Superior temporal gyrus (tissue), 1 donor: ENCODE measurements at regions not wholly inside any gene's neighbourhood (a gene's known extent, or its start where the extent isn't known, plus 50 kb on each side); places are given as distances from the start of the nearest gene placed in this dataset.
A peak's percentile ranks its signal among the peaks of the same experiment; 100 is the strongest.
"Not testable (repeated sequence)": the region's sequence is repeated elsewhere in the genome, so short reads cannot be mapped to it uniquely, and the experiment has no call there.

Experiments used
- DNase-seq: peaks from one replicate; pipeline ENCODE4 v3.0.0-alpha.2; 2016; ENCODE audit errors: extremely low spot score

DNA sequence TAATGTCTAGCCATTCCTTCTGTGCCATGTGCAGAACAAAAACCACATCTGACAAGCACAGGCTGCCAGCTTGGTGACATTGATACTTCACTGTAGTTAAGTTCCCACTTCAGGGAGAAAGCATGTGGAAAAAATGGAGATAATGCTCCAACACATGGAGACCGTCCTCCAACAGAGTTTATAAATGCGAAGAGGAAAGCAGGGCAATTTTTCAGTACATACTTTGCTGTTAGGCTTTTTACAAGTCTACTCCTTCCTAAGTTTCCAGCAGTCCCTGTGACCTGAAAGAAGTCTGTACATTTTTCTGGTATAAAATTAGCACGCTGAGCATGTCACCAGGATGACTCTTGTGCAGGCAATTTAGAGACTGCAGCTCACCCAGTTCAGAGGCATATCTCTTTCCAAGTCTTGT lies 766.9 kb upstream of the IGFBP7 start:
- no peak for DNase-seq

DNA sequence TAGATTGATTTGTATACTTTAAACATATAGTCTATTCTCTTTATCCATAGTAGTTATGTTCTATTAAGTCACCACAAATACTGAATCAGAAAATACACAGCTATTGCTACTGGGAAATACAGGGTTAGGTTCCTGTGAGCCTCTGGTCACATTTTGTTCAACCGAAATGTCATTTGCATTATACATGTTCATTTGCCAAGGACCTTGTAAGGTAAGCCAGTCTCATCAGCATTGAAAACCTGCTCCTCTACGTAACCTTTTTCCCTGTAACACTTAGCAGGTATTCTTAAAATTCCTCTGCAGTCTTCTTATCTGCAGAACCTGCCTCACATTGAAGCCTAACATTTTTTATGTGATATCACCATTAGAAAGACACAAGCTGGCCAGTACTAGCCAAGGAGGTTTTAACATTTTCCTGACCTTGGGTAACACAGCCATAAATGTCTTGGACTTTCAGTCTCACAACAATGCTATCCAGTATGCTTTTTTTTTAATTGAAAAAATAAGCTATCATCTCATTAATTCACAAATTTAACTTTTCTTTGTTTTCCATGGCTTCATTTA lies 765.7 kb upstream of the IGFBP7 start:
- no peak for DNase-seq

DNA sequence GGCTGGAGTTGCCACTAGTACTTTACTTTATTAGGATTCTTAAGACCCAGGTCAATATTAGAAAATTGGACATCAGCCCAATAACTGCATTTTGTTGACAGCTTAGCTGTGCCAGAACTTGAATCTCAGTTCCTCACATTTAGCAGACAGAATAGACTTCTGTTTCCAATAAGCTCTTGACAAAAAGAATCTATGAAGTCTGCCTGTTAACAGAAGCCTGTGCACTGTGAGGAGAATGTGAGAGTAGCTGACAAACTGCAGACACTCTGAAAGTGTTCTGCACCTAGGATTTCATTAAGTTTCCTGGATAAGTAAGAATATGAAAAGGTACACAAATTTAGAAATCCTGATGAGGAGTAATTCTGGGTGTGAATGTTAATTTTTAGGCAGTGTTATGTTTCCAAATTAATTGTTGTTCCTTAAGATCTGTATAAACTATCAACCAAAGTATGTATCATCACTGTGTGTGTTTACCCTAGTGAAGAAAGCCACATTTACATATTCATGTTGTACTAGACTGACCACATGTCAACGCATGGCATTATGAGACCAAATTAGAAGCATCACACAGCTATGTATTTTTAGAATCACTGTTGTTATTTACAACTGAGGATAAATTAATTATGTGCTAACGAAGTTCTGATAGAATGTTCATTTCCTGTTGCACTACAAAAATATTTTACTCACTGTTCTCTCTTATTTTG lies 756.4 kb upstream of the IGFBP7 start:
- no peak for DNase-seq

DNA sequence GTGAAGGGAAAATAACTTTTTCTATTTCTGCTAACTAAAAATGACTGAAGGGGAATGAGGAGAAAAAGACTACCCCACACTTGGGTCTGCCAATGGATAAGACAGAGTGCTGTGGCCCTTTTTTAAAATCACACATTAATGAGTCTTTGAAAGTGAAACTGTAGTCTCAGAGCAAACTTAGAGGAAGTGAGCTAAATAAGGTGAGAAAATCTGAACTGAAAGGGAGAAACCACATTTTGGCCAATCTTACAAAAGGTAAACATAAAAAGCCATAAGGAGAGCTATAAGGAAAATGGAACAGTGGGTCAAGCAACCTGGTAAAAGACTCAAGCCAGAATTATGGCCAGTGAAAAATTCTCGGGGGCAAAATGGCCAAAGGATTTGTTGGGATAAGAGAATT lies 755.1 kb upstream of the IGFBP7 start:
- no peak for DNase-seq

DNA sequence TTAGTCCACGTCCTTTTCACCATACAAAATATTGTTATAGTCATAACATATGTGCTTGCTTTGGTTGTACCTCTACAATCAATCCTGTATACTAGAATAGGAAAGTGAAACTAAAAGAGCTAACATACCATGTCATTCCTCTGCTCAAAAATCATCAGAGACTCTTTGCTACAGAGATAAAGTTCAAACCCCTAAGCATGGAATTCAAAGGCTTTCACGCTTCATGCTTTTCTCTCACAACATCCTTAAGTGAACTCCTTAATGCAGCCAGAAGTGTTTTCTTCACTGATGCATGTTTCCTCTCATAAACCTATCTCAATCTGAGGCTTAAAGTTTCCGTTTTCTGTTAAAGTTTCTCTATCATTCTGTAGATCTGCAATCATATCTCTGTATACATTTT lies 744.6 kb upstream of the IGFBP7 start:
- no peak for DNase-seq

DNA sequence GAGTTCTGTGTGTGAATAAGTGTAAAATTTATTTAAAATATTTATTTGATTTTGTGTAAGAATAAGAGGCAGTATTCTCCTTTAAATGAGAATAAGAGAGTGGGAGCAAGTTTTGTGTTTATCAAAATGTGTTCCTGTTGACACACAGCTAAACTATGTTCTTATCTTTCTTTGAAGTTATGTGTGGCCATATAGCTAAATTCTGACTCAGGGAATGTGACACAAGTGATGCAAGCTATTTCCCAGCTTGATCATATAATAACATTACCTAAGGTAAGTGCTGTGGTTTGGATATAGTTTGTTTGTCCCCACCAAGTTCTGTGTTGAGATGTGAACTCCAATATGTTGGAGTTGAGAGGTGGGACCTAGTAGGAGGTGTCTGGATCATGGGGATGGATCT lies 740.0 kb upstream of the IGFBP7 start:
- DNase-seq = no peak

DNA sequence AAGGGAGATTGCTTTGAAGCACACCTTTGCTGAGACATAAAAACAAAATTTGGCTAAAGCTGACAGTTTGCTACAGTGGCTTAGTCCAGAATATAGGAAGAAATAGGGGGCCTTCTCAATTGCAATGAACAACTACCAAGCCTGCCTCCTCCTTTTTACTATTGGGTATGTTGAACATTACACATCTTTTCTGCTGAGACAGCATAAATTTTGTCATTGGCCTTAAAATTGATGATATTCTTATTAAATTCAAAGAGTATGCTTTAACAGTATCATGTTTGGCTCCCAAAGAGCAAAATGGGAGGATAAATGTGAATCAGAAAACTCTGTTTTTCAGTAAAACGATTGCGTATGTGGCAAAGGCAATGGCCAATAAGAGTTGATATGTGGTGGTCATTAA lies 721.9 kb upstream of the IGFBP7 start:
- no peak for DNase-seq

DNA sequence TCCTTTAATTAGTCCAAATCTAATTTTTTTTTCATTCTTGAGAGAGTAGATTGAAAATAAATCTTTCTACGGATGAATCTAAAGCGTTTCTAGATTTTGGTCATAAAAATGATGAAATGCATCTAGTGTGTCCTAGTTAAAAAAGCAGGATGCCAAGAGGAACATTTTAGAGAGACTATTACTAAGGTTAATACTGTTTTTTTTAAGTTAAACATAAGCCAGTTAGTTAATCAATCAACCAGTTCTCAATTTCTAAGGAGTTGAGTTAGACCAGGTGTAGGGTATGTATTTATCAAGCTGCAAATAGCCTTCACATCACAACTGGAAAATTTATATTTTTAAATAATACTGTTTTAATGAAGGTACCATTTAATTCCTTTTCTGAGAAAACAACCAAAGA lies 679.5 kb upstream of the IGFBP7 start:
- no peak for DNase-seq

DNA sequence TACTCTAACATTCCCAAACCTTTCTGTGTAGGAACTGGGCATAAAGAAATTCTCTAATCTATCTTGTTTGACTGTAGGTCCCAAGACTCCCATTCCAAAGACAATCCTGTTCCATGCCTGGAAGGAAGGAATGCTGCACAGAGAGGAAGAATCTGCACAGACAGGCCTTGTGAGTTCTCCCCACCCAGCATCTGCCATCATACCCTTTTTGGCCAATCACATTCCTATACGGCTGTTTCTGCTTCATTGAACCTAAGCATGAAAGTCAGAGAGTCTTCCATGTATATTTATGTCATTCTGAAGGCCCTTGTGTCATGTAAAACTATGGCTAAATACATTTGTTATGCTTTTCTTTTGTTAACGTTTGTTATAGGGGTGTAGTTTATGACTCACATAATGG lies 667.7 kb upstream of the IGFBP7 start:
- DNase-seq = no peak

DNA sequence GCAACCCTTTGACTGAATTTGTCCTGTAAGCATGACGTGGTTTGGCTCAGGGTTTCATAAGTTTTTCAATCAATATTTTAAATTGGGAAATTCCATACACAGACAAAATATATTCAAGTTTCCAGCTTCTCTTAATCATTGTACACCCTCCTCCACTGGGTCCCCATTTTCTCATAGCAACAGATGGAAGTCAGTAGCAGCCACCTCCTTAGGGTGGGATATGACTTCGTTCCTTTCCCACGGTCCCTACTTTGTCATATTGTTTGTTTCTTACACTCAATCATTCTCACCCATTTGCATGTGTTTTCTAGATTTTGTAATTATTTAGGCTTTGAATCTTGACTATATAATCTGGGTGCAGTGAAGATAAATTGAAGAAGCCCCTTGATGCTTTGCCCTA lies 664.5 kb upstream of the IGFBP7 start:
- DNase-seq = no peak

DNA sequence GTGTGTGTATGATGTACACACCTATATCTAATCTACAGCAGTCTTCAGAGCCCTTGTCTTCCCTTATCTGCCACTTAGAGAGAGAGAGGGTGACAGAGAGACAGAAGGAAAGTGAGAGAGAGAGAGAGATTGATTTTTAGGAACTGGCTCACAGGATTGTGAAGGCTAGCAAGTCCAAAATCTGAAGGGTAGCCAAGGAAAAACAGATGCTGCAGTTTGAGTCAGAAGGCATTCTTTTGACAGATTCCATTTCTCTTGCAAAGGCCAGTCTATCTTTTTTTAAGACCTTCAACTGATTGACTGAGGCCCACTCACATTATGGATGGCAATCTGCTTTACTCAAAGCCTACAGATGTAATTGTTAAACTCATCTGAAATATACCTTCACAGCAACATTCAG lies 664.0 kb upstream of the IGFBP7 start:
- peak; percentile 20 for DNase-seq

DNA sequence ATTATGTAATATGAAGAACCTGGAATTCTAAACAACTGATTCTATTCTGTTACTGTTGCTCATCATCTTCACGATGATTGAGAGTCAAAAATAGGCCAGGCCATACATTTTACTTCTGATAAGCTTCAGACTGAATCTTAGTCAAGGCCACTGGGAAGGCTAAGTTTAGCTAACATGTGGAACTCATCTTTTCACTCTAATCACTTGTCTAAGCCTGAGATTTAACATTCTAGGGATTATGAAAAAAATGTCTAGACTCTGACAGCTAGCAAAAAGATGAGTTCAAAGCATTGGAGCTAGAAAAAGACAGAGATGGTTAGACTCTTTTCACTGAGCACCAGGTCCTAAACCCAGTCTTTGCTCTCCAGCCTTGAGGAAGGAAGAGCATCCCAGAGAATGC lies 656.2 kb upstream of the IGFBP7 start:
- no peak for DNase-seq

DNA sequence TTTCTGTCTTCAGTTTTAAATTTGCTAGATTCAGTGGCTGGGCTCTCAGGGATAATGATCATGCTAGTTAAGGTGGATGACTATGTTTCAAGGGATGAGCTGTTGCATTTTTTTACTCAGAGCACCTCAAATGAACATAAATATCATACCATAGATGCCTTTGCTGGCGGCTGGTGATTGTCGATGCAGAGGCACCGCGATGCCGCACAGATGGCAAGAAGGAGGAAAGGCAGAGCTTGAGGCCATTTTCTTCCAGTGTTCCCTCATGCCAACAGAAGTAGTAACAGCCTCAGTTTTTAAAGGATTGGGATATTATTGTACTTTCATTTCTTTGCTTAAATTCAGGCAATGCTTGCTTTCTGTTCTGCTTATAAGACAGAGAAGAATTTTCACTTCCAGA lies 654.7 kb upstream of the IGFBP7 start:
- peak; percentile 31 for DNase-seq

DNA sequence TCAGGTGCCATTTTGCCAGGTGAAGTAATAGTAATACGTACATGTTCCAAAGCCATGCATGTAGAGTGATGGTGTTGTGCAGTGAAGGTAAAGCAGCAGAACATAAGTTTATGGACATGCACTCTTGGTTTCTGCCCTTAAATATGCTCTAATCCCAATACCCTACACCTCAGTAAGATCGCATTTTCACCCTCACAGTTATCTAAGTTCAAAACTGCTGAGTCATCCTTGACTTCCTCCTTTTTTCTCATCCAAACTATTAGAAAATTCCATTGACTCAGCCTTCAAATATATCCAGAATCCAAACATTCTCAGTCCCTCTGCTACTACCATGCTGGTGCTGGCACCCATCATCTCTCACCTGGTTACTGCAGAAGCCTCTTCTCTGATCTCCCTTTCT lies 652.9 kb upstream of the IGFBP7 start:
- DNase-seq = no peak

DNA sequence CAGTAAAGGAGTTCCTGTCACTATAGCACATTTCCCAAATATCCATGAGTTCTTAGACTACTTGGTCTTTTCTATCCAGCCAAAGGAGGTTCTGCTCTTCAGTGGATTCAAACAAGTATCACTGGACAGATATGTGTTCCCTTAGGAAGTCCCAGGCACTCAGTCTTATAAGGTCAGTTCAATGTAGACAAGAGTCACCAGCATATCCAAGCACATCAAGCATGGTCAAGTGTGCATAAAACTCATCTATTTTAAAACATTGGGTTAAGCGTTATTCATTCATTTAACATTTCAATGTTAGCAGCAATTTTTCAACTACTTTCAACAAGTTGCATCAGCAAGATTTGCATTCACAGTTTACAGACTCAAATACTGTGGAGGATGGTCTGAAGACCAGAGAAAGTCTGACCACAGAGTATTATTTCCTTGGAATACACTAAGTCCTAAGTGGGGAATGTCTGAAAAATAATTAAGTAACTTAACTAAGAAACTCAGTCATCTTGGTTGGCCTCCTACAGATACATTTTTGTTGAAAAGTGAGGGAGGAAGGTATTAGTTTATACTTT lies 630.5 kb upstream of the IGFBP7 start:
- no peak for DNase-seq

DNA sequence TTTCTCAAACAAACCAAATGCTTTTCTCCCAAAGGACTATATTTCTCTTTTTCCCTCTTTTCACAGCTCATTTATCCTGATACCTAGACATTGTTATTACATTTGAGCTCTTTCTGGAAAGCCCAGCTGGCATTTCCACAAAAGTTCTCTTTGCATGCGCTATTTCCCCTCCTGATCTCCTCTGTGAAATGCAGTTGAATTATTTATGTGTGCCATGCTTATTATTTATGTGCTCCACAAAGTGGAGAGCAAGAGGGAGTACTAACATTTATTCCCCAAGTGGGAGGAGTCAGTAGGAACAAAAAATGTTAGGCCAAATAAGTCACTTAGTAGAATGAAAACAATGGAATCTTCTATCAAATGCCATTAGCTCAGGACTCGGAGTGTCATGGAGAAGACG lies 626.6 kb upstream of the IGFBP7 start:
- DNase-seq = no peak

DNA sequence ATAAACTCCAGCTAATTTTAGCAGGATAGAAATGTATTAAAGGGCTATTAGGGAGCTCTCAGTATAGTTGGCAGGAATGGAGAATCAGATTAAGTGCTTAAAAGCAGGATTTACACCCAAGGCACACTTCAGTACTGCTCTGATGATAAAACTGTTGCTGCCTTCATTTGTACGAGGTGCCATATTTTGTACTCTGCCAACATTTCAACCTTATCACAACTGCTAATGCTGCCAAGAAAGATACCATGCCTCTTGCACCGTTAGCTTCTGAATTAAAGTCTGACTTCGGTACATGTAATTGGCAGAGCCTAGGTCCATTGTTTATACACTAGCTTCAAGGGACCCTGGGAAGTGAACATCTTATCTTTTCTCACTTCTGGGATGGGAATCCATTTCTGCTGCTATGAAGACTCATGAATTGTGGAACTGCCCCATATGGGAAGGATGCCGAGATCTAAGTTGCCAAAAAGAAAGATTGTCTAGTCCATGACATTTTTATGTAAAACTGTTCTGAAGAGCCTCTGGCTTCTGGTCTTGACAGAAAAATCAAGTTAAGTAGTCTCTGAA lies 624.0 kb upstream of the IGFBP7 start:
- no peak for DNase-seq

DNA sequence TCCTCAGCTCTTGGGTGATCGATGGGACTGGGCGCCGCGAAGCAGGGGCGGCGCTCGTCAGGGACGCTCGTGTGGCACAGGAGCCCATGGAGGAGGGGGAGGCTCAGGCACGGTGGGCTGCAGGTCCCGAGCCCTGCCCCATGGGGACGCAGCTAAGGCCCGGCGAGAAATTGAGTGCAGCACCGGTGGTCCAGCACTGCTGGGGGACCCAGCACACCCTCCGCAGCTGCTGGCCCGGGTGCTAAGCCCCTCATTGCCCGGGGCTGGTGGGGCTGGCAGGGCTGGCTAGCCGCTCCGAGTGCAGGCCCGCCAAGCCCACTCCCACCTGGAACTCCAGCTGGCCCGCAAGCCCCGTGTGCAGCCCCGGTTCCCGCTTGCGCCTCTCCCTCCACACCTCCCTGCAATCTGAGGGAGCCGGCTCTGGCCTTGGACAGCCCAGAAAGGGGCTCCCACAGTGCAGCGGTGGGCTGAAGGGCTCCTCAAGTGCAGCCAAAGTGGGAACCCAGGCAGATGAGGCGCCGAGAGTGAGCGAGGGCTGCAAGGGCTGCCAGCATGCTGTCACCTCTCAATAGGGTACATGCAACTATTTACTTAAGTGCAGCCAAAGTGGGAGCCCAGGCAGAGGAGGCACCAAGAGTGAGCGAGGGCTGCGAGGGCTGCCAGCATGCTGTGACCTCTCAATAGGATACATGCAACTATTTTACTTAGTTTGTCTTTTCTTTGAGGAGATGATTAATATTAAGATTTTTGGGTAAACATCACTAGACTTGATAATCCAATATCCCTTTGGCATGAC lies 619.8 kb upstream of the IGFBP7 start:
- not testable (repeated sequence) for DNase-seq

DNA sequence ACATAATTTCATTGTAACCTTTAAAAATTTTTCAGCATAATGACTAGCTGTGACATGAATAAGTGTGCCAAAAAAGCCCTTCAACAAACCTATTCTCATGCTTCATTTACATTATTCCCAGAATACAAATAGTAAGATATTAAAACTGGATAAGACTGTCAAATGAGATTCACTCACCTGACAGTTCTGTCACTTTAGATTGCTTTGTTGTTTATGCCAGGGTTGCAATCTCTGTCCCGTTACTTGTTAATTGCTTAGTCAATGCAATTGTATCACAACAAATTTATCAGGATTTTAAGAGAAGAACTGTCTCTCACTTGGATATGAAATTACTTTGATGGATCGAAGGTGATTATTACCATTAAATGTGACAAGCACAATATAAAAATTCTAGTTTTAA lies 616.0 kb upstream of the IGFBP7 start:
- DNase-seq = no peak

DNA sequence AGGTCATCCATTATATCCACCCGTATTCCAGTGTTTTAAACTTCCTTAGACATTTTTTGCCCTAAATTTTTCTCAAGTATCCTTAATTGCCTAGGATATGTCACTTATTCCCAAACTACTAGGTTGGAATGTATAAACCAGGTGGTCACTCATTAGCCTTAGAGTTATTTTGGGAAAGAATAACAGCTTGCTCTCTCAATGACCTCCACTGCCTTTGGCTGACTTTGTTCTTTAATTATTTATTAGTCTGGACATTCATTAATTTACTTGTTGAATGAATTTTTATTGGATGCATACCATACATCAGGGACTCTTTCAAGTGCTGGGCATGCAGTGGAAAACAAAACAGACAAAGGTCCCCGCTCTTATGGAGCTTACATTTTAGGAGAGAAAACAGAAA lies 609.3 kb upstream of the IGFBP7 start:
- DNase-seq = no peak

DNA sequence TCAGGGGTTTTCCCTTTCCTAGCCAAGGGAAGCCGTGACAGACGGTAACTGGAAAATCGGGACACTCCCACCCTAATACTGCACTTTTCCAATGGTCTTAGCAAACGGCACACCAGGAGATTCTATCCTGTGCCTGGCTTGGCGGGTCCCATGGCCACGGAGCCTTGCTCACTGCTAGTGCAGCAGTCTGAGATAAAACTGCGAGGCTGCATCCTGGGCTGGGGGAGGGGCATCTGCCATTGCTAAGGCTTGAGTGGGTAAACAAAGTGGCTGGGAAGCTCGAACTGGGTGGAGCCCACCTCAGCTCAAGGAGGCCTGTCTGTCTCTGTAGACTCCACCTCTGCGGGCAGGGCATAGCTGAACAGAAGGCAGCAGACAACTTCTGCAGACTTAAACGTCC lies 604.1 kb upstream of the IGFBP7 start:
- DNase-seq = not testable (repeated sequence)

DNA sequence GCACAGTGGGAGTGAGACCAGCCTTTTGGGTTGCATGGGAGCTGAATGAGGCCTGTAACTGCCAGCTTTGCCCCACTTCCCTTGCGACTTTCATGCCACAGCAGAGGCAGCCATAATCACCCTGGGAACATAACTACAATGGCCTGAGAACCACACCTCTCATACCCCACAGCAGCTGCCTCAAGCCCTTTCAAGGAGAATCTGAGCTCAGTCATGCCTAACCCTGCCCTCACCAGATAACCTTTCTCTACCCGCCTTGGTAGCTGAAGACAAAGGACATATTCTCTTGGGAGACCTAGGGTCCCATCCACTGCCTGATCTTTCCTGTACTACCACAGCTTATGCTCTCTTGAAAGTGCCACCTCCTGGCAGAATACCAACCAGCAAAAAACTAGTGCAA lies 599.9 kb upstream of the IGFBP7 start:
- no peak for DNase-seq

DNA sequence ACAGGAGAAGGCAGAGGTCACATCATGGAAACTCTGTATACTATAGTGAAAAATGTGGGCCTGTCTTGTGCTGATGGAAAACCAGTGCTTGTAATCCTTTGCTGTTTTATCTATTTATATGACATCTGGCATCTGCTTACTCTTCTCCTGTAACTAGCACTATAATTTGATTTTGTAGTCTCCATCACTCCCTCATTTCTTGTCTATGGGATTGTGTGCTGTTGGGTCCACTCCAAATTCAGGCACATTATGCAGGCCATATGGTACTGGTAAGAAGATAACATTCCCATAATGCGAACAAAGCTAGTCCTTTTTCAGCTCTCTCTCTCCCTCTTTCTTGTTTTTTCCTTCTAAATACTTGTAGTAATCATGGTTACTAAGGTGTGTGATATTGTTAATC lies 581.2 kb upstream of the IGFBP7 start:
- DNase-seq = peak; percentile 59
